ENCODE measurements at regions not wholly inside any gene's neighbourhood (a gene's known extent, or its start where the extent isn't known, plus 50 kb on each side); places are given as distances from the start of the nearest gene placed in this dataset.

- peak; percentile 2 for DNase-seq (ENCODE audit: low read depth)
Observed at GRCh38 chr7:17176371-17177032, 122.0 kb upstream of the AHR start.

- DNase-seq (ENCODE audit: low read depth), result no peak
Observed at GRCh38 chr7:17178545-17178944, 119.9 kb upstream of the AHR start.

- no peak for DNase-seq (ENCODE audit: low read depth)
Observed at GRCh38 chr7:17181482-17181881, 117.0 kb upstream of the AHR start.

- DNase-seq (ENCODE audit: low read depth), result peak; percentile 24
Observed at GRCh38 chr7:17183630-17184328, 114.7 kb upstream of the AHR start.

DNA sequence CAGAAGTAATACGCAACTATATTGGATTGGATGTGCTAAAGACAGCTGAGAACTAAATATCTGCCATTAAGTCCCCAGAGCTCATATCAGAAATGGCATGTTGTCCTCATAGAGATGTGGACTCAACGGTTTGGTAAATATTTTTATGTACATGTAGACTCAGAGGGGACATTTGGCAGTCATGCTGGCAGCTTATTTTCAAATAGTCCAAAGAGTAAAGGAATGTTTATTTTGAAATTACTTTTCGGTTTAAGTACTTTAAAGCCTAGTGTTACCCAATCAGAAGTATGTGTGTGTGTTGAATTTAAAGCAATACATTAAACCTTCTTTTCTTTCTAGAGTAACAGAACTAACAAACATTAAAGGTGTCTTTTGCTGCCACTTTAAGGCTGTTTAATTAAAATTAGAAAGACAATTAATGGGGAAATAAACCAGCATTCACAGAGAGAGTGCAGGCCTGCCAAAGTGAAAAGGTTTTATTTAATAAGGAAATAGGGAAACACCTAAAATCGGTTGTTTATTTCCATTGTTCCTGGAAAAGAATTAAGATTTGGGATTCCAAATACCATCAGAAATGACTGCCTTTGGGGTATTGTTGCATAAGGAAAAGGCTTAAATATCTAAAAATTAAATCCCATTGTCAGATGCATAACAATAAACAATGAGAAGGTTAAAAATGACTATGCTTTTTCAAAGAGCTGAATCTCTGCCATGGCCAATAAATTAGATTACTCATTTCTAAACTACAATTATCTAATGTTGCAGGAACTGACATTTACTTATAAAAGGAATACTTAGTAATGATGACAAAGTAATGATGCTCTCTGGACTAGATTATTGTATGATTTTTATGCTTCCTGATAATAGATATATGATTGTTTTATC, 113.4 kb upstream of the AHR start:
- DNase-seq (ENCODE audit: low read depth), result peak; percentile 46

GRCh38 chr7:17185690-17186070, 112.8 kb upstream of the AHR start:
- DNase-seq (ENCODE audit: low read depth), result peak; percentile 92

DNA sequence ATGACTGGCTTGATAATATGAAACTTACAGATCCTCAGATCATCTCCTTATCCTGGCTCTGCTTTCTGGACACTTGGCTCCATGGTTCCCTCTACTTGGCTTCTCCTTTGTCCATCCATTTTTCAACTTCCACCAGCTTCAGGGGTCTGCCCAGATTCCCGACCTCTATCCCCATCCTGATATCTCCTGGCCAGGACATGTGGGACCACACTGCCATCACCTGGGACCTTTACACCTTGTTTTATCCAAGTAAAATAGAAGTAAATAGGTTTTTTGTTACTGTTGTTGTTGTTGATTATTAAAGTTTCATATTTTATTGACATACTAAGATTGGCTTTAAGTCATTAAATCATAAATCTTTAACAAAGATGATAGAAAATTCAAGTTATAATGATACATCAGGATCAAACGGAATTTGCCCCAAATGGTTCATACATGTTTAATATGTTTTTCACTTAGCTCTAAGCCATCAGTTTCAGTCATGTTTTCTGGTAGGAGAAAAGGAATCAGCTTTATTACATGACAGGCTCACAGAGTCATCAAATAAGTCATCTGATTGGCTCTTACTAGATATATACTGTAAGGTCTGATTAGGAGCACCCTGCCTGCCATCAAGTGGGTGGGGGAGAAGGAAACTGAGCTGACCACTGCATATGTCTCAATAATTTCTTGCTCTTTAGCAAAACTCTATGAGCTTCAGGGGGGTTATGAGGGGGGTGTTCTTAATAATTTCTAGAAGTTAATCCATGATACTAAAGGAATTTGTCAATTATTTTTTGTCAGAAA, 111.5 kb upstream of the AHR start:
- no peak for DNase-seq (ENCODE audit: low read depth)

- DNase-seq (ENCODE audit: low read depth), result no peak
Observed at GRCh38 chr7:17194656-17195055, 103.8 kb upstream of the AHR start.

DNA sequence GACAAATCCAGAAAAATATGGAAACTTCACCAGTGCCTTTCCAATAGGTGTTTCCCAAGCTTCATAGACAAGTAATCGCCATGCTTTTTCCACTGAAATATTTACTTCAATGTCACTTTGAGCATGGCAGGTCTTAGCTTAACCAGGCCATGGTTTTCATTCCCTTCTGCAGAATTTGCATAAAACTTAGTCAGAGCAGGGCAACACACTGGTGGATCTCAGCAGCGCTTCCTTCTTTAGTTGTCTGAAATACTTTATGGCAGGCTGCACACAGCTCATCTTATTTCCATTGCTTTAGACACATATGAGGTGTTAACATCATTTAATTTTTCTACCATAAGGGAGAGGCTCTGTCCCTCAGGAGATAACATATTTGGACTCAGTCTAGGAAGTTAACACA, 102.9 kb upstream of the AHR start:
- DNase-seq (ENCODE audit: low read depth), result no peak

- DNase-seq (ENCODE audit: low read depth), result no peak
Observed at GRCh38 chr7:17205910-17206309, 92.5 kb upstream of the AHR start.

DNA sequence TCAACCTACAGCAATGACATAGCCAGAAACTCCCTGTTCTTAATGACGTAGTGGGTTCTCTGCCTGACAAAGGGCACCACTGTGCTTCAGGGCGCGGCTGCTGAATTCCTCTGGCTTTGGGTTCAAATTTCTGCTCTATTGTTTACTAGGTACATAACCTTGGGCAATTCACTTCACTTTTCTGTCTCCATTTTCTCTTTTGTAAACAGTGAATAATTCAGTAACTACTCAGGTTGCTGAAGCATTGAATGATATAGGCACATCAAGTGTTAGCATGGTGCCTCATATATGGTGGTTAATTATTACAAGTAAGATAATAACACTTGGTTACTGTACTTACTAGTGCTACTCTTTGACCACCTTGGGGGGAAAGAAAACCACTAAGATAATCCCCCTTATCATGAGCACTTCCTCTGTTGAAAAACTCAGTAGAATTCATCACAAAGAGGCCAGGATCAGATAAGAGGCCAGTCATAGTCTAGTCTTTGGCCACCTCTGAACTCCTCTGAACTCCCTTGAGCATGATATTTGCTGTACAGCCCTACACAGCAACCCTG, 92.0 kb upstream of the AHR start:
- DNase-seq (ENCODE audit: low read depth), result peak; percentile 11

DNA sequence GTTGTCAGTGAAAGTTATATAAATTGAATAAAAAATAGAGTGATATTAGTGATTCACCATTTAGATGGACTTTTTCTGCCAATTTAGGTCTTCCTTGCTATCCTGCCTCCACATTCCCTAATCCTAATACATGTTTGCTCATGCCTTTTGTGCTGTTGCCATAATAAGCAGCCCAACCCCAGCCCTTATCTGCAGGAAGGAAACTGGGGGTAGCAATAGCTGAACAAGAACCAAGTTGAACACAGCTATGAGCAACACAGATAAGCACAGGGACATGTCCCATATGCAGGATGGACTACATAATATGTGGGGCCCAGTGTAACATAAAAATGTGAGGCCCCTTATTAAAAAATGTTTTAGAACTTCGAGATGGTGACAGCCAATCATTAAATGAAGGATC, 91.2 kb upstream of the AHR start:
- peak; percentile 37 for DNase-seq (ENCODE audit: low read depth)

GRCh38 chr7:17209101-17209500, 89.4 kb upstream of the AHR start:
- no peak for DNase-seq (ENCODE audit: low read depth)

GRCh38 chr7:17211307-17211836, 87.1 kb upstream of the AHR start:
- no peak for DNase-seq (ENCODE audit: low read depth)

DNA sequence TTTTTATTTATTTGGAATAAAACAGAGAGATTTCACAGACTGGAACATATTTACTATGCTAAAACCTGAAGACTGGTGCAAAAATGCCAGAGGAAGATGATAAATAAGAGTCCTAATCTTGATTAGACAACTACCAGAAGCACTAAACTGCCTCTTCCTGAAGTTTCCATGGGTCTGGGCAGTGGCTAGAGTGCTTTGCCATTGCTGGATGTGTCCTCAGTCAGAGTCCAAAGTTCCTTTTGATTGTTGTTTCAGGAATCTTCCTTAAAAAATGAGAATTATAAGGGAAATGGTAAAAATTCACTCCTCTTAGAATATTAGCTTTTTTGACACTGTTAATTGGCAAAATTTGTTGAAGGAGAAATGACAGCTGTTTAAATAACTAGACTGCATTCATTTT, 86.3 kb upstream of the AHR start:
- no peak for DNase-seq (ENCODE audit: low read depth)

GRCh38 chr7:17227766-17228490, 70.5 kb upstream of the AHR start:
- peak; percentile 54 for DNase-seq (ENCODE audit: low read depth)

- DNase-seq (ENCODE audit: low read depth), result no peak
Observed at GRCh38 chr7:17229228-17229627, 69.2 kb upstream of the AHR start.

DNA sequence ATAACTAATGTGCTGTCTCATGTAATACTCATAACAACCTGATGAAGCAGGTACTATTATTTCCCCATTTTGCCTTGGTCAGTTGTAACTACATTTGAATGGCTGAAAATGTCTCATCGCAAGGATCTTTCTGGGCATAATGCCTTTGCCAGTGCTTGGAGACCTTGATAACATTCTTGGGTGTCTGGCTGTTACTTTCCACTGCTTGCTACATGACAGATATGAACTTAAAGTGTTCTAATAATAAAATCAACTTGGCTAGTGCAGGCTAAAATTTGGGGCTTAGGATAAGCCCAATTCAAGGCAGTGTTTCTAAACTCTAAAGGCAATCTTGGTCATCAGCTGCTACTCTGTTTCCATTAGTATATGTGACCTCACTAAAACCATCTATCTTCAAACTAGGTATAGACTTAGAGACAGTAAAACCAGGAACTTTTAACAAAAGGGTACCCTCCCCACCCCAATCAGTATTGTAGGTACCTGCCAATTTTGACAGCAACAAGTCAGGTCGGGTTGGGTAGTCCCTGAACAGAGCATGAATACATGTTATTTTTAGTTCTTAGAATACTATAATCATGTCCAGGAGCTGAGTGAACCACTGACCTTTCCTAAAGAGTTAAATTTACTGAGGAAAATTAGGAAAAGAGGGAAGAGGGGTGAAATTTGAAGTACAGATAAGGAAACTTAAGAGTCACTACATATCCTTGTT, 68.2 kb upstream of the AHR start:
- DNase-seq (ENCODE audit: low read depth), result no peak

- no peak for DNase-seq (ENCODE audit: low read depth)
Observed at GRCh38 chr7:17233603-17234002, 64.8 kb upstream of the AHR start.

DNA sequence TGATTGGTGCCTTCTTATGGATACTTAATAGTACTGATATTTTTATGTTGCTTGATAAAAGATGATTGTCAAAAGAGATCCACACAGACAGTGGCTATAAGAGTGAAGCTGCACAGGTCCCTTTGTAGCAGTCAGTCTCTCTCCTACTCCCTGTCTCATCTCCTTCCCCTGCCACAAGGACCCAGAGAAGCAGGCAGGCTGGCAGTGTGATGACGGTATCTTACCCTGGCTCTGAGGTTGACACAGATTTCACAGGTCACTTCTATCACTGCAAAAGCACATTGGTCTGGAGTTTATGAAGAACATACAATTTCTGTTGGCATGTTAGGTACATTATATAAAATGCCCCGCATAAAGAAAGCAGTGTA, 64.4 kb upstream of the AHR start:
- peak; percentile 14 for DNase-seq (ENCODE audit: low read depth)
